ENCODE measurements at regions not wholly inside any gene's neighbourhood (a gene's known extent, or its start where the extent isn't known, plus 50 kb on each side); places are given as distances from the start of the nearest gene placed in this dataset.

DNA sequence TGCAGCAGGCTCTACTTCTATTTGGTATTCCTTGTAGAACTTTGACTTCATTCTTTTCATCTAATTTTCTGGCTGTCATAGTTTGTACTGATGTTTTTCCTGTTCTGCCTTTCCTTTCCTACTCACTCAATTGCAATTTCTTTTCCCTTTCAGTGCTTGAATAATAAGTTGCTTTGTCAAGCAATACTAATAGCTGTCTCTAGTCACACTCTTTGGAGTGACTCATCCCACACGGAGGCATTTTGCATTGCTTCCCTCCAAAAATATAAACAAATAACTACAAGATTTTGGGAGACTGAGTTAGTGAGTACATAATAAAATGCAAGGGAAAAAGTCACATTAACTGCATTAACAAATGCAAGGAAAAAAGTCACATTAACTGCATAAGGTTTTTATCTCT lies 465.9 kb downstream of the CDH9 start:
- no peaks in the 10 kb centered on the region for H3K36me3 ChIP-seq (ENCODE audit: control insufficient read depth, insufficient read depth, low read length)
- H3K4me3 ChIP-seq (ENCODE audit: low read depth, low read length), result no peak overlapping the region
- TF ChIP-seq, protein P1, sequence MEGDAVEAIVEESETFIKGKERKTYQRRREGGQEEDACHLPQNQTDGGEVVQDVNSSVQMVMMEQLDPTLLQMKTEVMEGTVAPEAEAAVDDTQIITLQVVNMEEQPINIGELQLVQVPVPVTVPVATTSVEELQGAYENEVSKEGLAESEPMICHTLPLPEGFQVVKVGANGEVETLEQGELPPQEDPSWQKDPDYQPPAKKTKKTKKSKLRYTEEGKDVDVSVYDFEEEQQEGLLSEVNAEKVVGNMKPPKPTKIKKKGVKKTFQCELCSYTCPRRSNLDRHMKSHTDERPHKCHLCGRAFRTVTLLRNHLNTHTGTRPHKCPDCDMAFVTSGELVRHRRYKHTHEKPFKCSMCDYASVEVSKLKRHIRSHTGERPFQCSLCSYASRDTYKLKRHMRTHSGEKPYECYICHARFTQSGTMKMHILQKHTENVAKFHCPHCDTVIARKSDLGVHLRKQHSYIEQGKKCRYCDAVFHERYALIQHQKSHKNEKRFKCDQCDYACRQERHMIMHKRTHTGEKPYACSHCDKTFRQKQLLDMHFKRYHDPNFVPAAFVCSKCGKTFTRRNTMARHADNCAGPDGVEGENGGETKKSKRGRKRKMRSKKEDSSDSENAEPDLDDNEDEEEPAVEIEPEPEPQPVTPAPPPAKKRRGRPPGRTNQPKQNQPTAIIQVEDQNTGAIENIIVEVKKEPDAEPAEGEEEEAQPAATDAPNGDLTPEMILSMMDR (IDR thresholded peaks at IDR 0.05; ENCODE audit: insufficient read depth, low read depth, low read length), result no peak
- no peak for DNase-seq (ENCODE audit: low read depth)
- POLR2A ChIA-PET, result no interaction called here
- CTCF ChIA-PET, result no interaction called here
- no peaks in the 10 kb centered on the region for H3K27me3 ChIP-seq (ENCODE audit: control insufficient read depth, insufficient read depth, low read length)

DNA sequence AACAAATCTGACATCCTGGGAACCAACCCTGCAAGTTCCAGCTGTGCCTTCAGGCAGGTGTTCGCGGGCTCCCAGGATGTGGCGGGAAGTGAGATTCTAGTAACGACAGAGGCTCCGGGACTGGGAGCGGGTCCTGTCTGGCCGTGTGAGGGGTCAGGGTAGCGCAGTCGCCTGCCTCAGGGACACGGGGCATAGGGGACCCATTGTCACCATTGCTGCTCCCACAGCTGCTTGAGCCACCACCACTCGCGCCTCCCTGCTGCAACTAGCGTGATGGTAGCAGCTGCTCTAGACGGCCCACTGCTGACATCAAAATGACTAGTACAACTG lies 468.5 kb downstream of the CDH9 start:
- TF ChIP-seq, protein P1 (IDR thresholded peaks at IDR 0.05; ENCODE audit: insufficient read depth, low read depth, low read length), result no peak
- H3K4me3 ChIP-seq (ENCODE audit: low read depth, low read length), result no peak overlapping the region
- DNase-seq (ENCODE audit: low read depth), result no peak
- POLR2A ChIA-PET, result no interaction called here
- H3K36me3 ChIP-seq (ENCODE audit: control insufficient read depth, insufficient read depth, low read length), result no peaks in the 10 kb centered on the region
- CTCF ChIA-PET, result no interaction called here
- no peaks in the 10 kb centered on the region for H3K27me3 ChIP-seq (ENCODE audit: control insufficient read depth, insufficient read depth, low read length)

DNA sequence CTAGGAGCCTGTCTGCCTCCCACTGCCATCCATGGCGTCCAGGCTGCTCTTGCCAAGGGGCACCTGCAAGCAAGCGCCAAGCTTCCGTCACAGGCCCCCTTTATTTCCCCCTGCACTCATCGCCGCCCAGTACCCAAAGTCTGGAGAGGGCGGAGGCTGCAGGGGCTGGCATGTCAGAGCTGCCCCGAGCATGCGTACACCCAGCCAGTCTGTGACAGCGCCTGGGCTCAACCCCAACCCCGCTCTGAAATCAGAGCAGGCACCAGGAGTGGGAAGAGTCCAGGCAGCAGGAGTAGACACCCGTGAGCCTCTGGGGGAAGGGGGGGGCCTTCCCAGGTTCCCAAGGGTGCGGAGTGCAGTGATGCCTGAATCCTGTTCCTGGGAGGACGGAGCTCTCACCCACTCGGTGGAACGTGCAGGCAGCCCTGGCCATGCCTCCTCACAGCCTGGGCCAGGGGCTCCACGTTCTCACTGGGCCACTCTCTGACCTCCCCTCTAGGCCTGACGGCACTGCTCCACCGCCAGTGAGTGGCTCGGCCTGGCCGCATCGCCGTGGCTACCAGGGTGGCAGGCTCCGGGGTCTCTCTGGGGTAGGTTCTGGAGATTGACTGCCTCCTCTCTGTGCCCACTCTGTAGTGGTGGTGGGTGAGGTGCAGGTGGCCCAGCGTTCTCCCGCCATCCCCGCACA lies 469.0 kb downstream of the CDH9 start:
- Histone ChIP-seq H3K27me3 (ENCODE audit: control insufficient read depth, insufficient read depth, low read length) (no peaks in the 10 kb centered on the region), H3K36me3 (ENCODE audit: control insufficient read depth, insufficient read depth, low read length) (no peaks in the 10 kb centered on the region), H3K4me3 (ENCODE audit: low read depth, low read length) (no peak overlapping the region)
- POLR2A ChIA-PET, result no interaction called here
- TF ChIP-seq, protein P1 (IDR thresholded peaks at IDR 0.05; ENCODE audit: insufficient read depth, low read depth, low read length), result no peak
- CTCF ChIA-PET, result no interaction called here
- no peak for DNase-seq (ENCODE audit: low read depth)

DNA sequence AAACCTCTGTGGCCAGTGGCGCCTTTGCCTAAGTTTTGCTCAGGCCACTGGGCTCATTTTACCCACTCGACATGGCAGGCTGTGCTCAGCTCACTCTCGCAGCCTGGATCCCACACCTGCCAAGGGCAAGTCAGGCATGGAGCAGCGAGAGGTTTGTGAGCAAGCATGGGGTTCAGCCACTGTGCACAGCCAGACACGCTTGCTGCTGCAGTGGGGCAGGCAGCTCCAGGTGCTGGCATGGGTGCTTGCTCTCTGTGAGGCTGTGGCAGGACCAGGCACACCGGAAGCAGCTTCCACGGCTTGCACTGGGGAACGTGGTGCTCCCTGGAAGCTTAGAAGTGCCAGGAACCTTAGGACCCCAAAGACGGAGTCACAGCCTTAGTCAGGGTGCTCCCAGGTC lies 470.1 kb downstream of the CDH9 start:
- H3K27me3 ChIP-seq (ENCODE audit: control insufficient read depth, insufficient read depth, low read length), result no peaks in the 10 kb centered on the region
- no peaks in the 10 kb centered on the region for H3K36me3 ChIP-seq (ENCODE audit: control insufficient read depth, insufficient read depth, low read length)
- TF ChIP-seq, protein P1 (IDR thresholded peaks at IDR 0.05; ENCODE audit: insufficient read depth, low read depth, low read length), result no peak
- CTCF ChIA-PET, result interaction anchor here (0.6 kb wide), 1 partner anchor 1863 kb away, joined by 3 read pairs; no protein-coding TSS in a partner anchor
- DNase-seq (ENCODE audit: low read depth), result no peak
- POLR2A ChIA-PET, result no interaction called here
- no peak overlapping the region for H3K4me3 ChIP-seq (ENCODE audit: low read depth, low read length)

DNA sequence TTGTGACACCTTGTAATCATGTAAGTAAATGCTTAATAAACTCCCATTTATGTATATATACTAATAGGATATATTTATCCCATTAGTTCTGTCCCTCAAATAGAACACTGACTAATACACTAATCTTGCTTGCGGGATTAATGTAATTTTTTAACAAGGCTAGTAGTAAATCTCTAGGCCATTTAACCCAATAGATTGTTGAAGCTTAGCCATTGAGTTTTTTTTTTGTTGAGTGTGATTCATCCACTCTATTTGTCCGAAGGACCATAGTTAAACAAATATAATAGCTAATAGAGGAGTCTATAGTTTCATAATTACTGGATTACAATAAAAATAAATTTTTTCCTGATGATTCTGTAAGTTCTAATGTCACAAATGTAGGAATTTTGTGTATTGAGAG lies 474.4 kb downstream of the CDH9 start:
- ChIA-PET POLR2A (no interaction called here), CTCF (no interaction called here)
- no peak overlapping the region for H3K4me3 ChIP-seq (ENCODE audit: low read depth, low read length)
- H3K27me3 ChIP-seq (ENCODE audit: control insufficient read depth, insufficient read depth, low read length), result no peaks in the 10 kb centered on the region
- no peaks in the 10 kb centered on the region for H3K36me3 ChIP-seq (ENCODE audit: control insufficient read depth, insufficient read depth, low read length)
- no peak for DNase-seq (ENCODE audit: low read depth)
- TF ChIP-seq, protein P1 (IDR thresholded peaks at IDR 0.05; ENCODE audit: insufficient read depth, low read depth, low read length), result no peak
